Hematopoietic multipotent progenitor cell treated with erythropoietin and hydrocortisone succinate and interleukin-3 and kit ligand, for 8 days (in vitro differentiated cells): ENCODE measurements at regions not wholly inside any gene's neighbourhood (a gene's known extent, or its start where the extent isn't known, plus 50 kb on each side); places are given as distances from the start of the nearest gene placed in this dataset.
"Not testable (repeated sequence)": the region's sequence is repeated elsewhere in the genome, so short reads cannot be mapped to it uniquely, and the experiment has no call there.

ENCODE experiments used
- DNase-seq: peaks from one replicate; pipeline ENCODE4 v3.0.0-alpha.2; 2015

DNA sequence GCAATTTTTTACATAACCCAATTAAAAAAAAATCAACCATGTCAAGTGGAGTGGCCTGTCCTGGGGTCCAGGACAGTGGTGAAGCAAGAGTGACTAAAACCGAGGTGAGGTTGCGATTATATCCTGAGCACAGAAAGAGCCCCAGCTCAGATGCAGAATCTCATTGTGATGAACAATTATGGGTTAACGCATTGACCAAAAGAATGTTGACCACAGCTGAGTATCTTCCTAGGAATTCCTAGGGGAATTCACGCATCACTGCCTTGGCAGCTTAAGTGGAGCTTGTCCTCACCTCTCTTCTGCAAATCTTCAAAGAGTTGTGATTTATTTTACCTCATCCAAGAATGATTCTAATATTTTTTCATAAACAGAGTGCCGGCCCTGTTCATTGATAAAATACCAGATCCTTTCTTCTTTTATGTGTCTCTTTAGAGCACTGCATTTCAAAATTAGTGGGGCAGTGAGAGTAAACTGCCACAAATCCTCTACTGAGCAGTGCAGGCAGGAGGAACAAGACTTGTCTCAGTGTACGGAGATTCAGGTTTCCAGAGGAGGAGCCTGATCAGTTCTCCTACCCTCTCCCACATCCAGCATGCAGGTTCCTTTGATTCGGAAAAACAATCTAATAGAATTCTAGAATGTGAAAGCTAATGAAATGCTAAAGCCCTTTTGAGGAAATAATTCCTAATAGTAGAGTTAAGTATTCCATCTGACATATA is 60.1 kb upstream of the ZNF184 start:
- no peak for DNase-seq

DNA sequence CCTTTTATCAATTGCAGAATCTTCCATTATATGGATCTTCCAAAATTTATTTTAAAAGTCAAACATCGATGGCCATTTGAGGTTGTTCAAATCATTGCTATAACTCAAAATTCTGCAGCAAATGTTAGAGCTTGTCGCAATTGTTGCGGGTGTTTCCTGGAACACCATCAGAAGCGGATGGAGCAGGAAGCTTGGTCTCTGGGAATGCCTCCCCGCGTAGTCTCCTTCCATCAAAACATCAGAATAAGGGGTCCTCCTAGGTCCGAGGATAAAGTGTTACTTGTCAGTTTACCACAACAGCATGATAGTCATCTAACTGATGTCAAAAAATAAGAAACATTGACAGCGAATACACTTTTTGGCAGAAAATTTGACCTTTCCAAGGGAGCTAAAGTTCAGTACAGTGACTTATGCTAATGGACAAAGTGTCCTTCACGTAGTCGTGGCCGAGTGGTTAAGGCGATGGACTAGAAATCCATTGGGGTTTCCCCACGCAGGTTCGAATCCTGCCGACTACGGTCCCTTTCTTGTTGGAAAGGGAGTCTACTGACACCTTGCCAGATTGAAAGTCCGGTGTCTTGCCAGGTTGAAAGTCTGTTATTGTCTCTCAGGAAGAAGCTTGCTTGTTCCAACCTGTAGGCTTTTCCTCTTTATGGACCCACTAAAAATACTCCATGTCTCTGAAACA is 59.0 kb upstream of the ZNF184 start:
- no peak for DNase-seq

DNA sequence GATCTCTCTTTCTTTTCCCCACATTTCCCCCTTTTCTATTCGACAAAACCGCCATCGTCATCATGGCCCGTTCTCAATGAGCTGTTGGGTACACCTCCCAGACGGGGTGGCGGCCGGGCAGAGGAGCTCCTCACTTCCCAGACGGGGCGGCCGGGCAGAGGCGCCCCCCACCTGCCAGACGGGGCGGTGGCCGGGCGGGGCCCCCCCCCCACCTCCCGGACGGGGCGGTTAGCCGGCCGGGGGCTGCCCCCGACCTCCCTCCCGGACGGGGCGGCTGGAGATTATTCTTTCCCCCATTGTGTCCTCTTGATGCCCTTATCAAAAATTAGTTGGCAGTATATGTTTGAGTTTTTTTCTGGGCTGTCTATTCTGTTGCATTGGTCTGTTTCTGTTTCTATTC is 56.9 kb upstream of the ZNF184 start:
- DNase-seq = not testable (repeated sequence)

DNA sequence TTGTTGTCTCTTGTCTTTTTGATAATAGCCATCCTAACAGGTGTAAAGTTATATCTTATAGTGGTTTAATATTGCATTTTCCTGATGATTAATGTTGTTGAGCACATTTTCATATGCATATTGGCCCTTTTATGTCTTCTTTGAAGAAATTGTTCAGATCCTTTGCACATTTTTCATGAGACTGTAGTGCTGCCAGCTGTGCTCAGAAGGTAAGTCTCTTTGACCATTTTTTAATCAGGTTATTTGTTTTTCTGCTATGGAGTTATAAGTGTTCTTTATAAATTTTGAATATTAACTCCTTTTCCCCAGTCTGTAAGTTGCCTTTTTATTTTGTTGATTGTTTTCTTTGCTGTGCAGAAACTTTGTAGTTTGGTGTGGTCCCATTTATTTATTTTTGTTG is 55.8 kb upstream of the ZNF184 start:
- no peak for DNase-seq
